ENCODE measurements at regions not wholly inside any gene's neighbourhood (a gene's known extent, or its start where the extent isn't known, plus 50 kb on each side); places are given as distances from the start of the nearest gene placed in this dataset.

- intact Hi-C loops (cut with DNase I) = no loop called here
- peak in 1 of 42 donors; percentile 41 for DNase-seq
Measured at GRCh38 chr10:6337382-6337781, 134.7 kb downstream of the PFKFB3 start.

GRCh38 chr10:6338361-6338760 is 135.6 kb downstream of the PFKFB3 start:
- peak in 1 of 42 donors; percentile 14 for DNase-seq
- intact Hi-C loops (cut with DNase I) = no loop called here

GRCh38 chr10:6339891-6340290 is 137.2 kb downstream of the PFKFB3 start:
- DNase-seq = peak in 1 of 42 donors; percentile 14
- intact Hi-C loops (cut with DNase I) = no loop called here

GRCh38 chr10:6342096-6342685 is 139.5 kb downstream of the PFKFB3 start:
- intact Hi-C loops (cut with DNase I) = no loop called here
- peak in 2 of 42 donors; percentile 27 to 39 for DNase-seq

- DNase-seq = no peak
- intact Hi-C loops (cut with DNase I) = no loop called here
Measured at GRCh38 chr10:6343305-6344010, 140.7 kb downstream of the PFKFB3 start.

- intact Hi-C loops (cut with DNase I) = no loop called here
- no peak for DNase-seq
Measured at GRCh38 chr10:6345404-6345803, 142.7 kb downstream of the PFKFB3 start.

- intact Hi-C loops (cut with DNase I) = no loop called here
- DNase-seq = no peak
Measured at GRCh38 chr10:6346631-6347030, 143.9 kb downstream of the PFKFB3 start.

GRCh38 chr10:6347391-6347951 is 144.7 kb downstream of the PFKFB3 start:
- intact Hi-C loops (cut with DNase I) = no loop called here
- peak in 27 of 42 donors; percentile 11 to 69 (median 35) for DNase-seq

GRCh38 chr10:6348096-6348874 is 145.6 kb downstream of the PFKFB3 start:
- DNase-seq = peak; percentile 31 to 86 (median 64)

GRCh38 chr10:6349846-6350535 is 147.3 kb downstream of the PFKFB3 start:
- intact Hi-C loops (cut with DNase I) = no loop called here
- no peak for DNase-seq

More at GRCh38 chr10:6348096-6348874, 145.6 kb downstream of the PFKFB3 start:
- intact Hi-C loops (cut with DNase I) = no loop called here

- no peak for DNase-seq
- intact Hi-C loops (cut with DNase I) = no loop called here
Measured at GRCh38 chr10:6350609-6351008, 147.9 kb downstream of the PFKFB3 start.

GRCh38 chr10:6351495-6351894 is 148.8 kb downstream of the PFKFB3 start:
- intact Hi-C loops (cut with DNase I) = no loop called here
- DNase-seq = no peak

GRCh38 chr10:6353526-6353925 is 150.8 kb downstream of the PFKFB3 start:
- intact Hi-C loops (cut with DNase I) = no loop called here
- no peak for DNase-seq

GRCh38 chr10:6354168-6354772 is 151.5 kb downstream of the PFKFB3 start:
- intact Hi-C loops (cut with DNase I) = no loop called here
- DNase-seq = no peak

- intact Hi-C loops (cut with DNase I) = no loop called here
- no peak for DNase-seq
Measured at GRCh38 chr10:6356280-6356793, 153.6 kb downstream of the PFKFB3 start.

GRCh38 chr10:6361869-6362268 is 159.1 kb downstream of the PFKFB3 start:
- DNase-seq = no peak
- intact Hi-C loops (cut with DNase I) = no loop called here

GRCh38 chr10:6362879-6363278 is 160.1 kb downstream of the PFKFB3 start:
- intact Hi-C loops (cut with DNase I) = no loop called here
- no peak for DNase-seq

- DNase-seq = no peak
- intact Hi-C loops (cut with DNase I) = no loop called here
Measured at GRCh38 chr10:6363511-6363910, 160.8 kb downstream of the PFKFB3 start.

GRCh38 chr10:6364283-6364682 is 161.6 kb downstream of the PFKFB3 start:
- intact Hi-C loops (cut with DNase I) = no loop called here
- no peak for DNase-seq
